ENCODE measurements at regions not wholly inside any gene's neighbourhood (a gene's known extent, or its start where the extent isn't known, plus 50 kb on each side); places are given as distances from the start of the nearest gene placed in this dataset.

DNA sequence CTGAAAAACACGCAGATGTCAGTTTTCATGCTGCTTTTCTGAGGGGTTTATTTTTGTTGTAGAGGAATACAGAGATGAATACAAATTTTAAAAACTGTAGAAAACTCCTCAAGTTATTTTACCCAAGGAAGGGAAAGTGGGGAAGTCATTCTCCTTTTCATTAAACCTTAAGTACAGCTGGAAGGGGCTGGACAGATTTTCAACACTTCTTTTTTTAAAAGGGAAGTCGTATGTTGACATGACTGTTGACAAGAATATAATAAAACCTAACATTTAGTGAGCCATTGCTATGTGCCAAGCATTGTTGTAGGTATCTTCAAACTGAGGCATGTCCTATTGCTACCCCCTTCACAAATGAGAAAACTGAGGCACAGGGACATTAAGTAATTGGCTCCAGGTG lies 235.7 kb upstream of the ELL2 start:
- no peak overlapping the region for H3K9ac ChIP-seq (ENCODE audit: extremely low read depth, low read length, poor library complexity, severe bottlenecking)
- WGBS, 2 experiments (ENCODE audit: insufficient coverage in 1 of 2, insufficient read length in 1 of 2) = 95% methylated on average over 2 of the region's 2 CpGs; no CpG with 5 or more reads in 1 of the 2 experiments
- H3K9me3 ChIP-seq (ENCODE audit: control insufficient read depth, low read length) = no peaks in the 10 kb centered on the region
- no peak overlapping the region for H3K27ac ChIP-seq (ENCODE audit: low read depth, low read length)
- H3K27ac Mint-ChIP-seq = no peak overlapping the region
- H3K36me3 ChIP-seq (ENCODE audit: control insufficient read depth, insufficient read depth, low read length) = no peaks in the 10 kb centered on the region
- H3K36me3 Mint-ChIP-seq (ENCODE audit: low read depth) = no peaks in the 10 kb centered on the region
- TF ChIP-seq, protein P1, sequence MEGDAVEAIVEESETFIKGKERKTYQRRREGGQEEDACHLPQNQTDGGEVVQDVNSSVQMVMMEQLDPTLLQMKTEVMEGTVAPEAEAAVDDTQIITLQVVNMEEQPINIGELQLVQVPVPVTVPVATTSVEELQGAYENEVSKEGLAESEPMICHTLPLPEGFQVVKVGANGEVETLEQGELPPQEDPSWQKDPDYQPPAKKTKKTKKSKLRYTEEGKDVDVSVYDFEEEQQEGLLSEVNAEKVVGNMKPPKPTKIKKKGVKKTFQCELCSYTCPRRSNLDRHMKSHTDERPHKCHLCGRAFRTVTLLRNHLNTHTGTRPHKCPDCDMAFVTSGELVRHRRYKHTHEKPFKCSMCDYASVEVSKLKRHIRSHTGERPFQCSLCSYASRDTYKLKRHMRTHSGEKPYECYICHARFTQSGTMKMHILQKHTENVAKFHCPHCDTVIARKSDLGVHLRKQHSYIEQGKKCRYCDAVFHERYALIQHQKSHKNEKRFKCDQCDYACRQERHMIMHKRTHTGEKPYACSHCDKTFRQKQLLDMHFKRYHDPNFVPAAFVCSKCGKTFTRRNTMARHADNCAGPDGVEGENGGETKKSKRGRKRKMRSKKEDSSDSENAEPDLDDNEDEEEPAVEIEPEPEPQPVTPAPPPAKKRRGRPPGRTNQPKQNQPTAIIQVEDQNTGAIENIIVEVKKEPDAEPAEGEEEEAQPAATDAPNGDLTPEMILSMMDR (conservative IDR thresholded peaks at IDR 0.05) = no peak
- H3K4me1 ChIP-seq (ENCODE audit: control insufficient read depth, insufficient read depth, low read length) = no peaks in the 10 kb centered on the region
- DNase-seq = no peak
- H3K9me3 Mint-ChIP-seq = no peaks in the 10 kb centered on the region
- H3K27me3 ChIP-seq (ENCODE audit: control insufficient read depth, insufficient read depth, low read length, poor library complexity, severe bottlenecking) = no peaks in the 10 kb centered on the region
- no peaks in the 10 kb centered on the region for H3K27me3 Mint-ChIP-seq (ENCODE audit: insufficient read depth)
- H3K4me3 ChIP-seq (ENCODE audit: low read length) = no peak overlapping the region
- H3K4me1 Mint-ChIP-seq = peaks cover 3% of the 10 kb centered on the region
- no peak overlapping the region for H3K4me3 Mint-ChIP-seq

DNA sequence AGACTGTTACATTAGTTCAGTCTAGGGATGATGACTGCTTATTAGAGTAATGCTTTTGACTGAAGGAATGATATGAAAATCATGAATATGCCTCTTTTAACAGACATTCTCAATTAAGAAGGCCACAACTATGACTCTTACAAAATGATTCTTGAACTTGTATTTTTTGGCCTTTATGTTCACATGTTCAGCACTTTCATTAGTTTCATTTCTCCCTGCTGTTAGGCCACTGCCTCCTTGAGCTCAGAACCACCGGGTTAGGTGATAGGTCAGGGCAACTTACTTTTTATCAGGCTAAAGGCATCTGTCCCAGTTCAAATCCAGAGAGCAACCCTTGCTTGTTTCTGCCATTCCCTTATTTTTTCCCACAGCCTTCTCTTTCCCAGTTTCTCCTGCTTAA lies 235.2 kb upstream of the ELL2 start:
- Mint-ChIP-seq H3K27ac (no peak overlapping the region), H3K9me3 (no peaks in the 10 kb centered on the region), H3K4me1 (peaks cover 3% of the 10 kb centered on the region), H3K27me3 (ENCODE audit: insufficient read depth) (no peaks in the 10 kb centered on the region), H3K4me3 (no peak overlapping the region), H3K36me3 (ENCODE audit: low read depth) (no peaks in the 10 kb centered on the region)
- 85 to 90% methylated on average over 1 of the region's 1 CpG for WGBS, 2 experiments (ENCODE audit: insufficient coverage in 1 of 2, insufficient read length in 1 of 2)
- H3K4me3 ChIP-seq (ENCODE audit: low read length) = no peak overlapping the region
- H3K9ac ChIP-seq (ENCODE audit: extremely low read depth, low read length, poor library complexity, severe bottlenecking) = no peak overlapping the region
- H3K27me3 ChIP-seq (ENCODE audit: control insufficient read depth, insufficient read depth, low read length, poor library complexity, severe bottlenecking) = no peaks in the 10 kb centered on the region
- no peaks in the 10 kb centered on the region for H3K4me1 ChIP-seq (ENCODE audit: control insufficient read depth, insufficient read depth, low read length)
- no peak overlapping the region for H3K27ac ChIP-seq (ENCODE audit: low read depth, low read length)
- TF ChIP-seq, protein P1 (conservative IDR thresholded peaks at IDR 0.05) = no peak
- H3K36me3 ChIP-seq (ENCODE audit: control insufficient read depth, insufficient read depth, low read length) = no peaks in the 10 kb centered on the region
- H3K9me3 ChIP-seq (ENCODE audit: control insufficient read depth, low read length) = no peaks in the 10 kb centered on the region
- no peak for DNase-seq

DNA sequence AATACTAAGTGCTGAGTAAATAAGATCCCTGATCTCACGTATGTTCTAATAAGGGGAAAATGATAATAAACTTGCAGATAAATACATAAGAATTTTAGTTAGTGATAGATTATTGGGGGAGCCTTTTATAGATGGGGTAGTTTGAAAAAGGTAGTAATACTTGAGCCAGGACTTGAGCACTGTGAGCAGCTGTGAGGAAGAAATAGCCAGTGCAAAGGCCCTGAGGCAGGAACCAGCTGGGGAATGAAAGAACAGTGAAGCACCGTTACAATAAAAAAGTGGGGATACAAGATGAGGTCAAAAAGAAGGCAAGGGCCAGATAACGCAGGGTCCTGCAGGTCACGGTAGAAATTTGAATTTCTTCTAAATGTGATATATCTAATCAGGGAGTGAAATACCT lies 234.8 kb upstream of the ELL2 start:
- Mint-ChIP-seq H3K36me3 (ENCODE audit: low read depth) (no peaks in the 10 kb centered on the region), H3K27ac (no peak overlapping the region), H3K4me3 (no peak overlapping the region), H3K27me3 (ENCODE audit: insufficient read depth) (no peaks in the 10 kb centered on the region), H3K4me1 (peaks cover 3% of the 10 kb centered on the region), H3K9me3 (no peaks in the 10 kb centered on the region)
- WGBS, 2 experiments (ENCODE audit: insufficient coverage in 1 of 2, insufficient read length in 1 of 2) = 91 to 100% methylated on average over 1 to 4 of the region's 4 CpGs
- Histone ChIP-seq H3K36me3 (ENCODE audit: control insufficient read depth, insufficient read depth, low read length) (no peaks in the 10 kb centered on the region), H3K4me1 (ENCODE audit: control insufficient read depth, insufficient read depth, low read length) (no peaks in the 10 kb centered on the region), H3K27me3 (ENCODE audit: control insufficient read depth, insufficient read depth, low read length, poor library complexity, severe bottlenecking) (no peaks in the 10 kb centered on the region), H3K4me3 (ENCODE audit: low read length) (no peak overlapping the region), H3K27ac (ENCODE audit: low read depth, low read length) (no peak overlapping the region), H3K9me3 (ENCODE audit: control insufficient read depth, low read length) (no peaks in the 10 kb centered on the region), H3K9ac (ENCODE audit: extremely low read depth, low read length, poor library complexity, severe bottlenecking) (no peak overlapping the region)
- DNase-seq = no peak
- TF ChIP-seq, protein P1 (conservative IDR thresholded peaks at IDR 0.05) = no peak
